ENCODE measurements at regions not wholly inside any gene's neighbourhood (a gene's known extent, or its start where the extent isn't known, plus 50 kb on each side); places are given as distances from the start of the nearest gene placed in this dataset.

DNA sequence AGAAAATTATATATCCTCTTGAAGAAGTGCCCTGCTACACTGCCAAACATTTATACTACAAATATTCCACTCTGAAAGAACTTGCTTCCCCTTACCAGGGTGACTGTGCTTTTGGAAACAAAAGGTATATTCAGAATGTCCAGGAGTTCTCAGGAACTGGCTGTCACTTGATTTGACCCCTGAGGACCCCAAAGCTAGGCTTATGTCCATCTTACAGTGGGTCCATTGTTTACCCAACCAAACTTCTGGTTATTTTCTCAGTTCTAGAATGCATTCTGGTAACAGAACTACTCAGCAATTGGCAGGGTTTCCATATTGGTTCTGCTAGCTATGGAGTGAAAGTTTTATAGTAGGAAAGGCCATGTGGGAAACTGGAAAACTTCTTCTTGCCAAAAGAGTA lies 207.1 kb upstream of the KCTD3 start:
- H3K4me3 ChIP-seq (ENCODE audit: low read depth, low read length), result no peak overlapping the region
- no peaks in the 10 kb centered on the region for H3K36me3 ChIP-seq (ENCODE audit: control insufficient read depth, insufficient read depth, low read length)
- DNase-seq (ENCODE audit: low read depth), result no peak
- no peak for FAIRE-seq
- H3K27me3 ChIP-seq (ENCODE audit: control insufficient read depth, insufficient read depth, low read length), result no peaks in the 10 kb centered on the region
- TF ChIP-seq, protein P1, sequence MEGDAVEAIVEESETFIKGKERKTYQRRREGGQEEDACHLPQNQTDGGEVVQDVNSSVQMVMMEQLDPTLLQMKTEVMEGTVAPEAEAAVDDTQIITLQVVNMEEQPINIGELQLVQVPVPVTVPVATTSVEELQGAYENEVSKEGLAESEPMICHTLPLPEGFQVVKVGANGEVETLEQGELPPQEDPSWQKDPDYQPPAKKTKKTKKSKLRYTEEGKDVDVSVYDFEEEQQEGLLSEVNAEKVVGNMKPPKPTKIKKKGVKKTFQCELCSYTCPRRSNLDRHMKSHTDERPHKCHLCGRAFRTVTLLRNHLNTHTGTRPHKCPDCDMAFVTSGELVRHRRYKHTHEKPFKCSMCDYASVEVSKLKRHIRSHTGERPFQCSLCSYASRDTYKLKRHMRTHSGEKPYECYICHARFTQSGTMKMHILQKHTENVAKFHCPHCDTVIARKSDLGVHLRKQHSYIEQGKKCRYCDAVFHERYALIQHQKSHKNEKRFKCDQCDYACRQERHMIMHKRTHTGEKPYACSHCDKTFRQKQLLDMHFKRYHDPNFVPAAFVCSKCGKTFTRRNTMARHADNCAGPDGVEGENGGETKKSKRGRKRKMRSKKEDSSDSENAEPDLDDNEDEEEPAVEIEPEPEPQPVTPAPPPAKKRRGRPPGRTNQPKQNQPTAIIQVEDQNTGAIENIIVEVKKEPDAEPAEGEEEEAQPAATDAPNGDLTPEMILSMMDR (IDR thresholded peaks at IDR 0.05; ENCODE audit: insufficient read depth, low read length, severe bottlenecking), result no peak

DNA sequence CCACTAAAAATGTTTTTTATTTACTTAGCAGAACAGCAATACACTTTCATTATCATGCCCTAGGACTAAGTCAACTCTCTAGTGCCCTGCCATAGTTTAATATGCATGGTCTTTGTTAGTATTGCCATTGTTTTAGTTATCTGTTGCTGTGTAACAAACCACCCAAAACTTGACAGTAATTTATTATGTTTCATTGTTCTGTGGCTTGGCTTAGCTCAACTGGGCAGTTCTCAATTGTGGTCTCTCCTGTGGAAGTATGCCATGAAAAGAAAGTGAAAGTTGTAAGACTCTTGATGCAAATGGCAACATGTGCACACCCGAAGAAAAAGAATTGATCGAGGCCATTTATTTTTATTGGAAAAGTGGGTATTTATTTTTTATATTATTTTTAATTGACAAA lies 206.3 kb upstream of the KCTD3 start:
- H3K27me3 ChIP-seq (ENCODE audit: control insufficient read depth, insufficient read depth, low read length), result no peaks in the 10 kb centered on the region

DNA sequence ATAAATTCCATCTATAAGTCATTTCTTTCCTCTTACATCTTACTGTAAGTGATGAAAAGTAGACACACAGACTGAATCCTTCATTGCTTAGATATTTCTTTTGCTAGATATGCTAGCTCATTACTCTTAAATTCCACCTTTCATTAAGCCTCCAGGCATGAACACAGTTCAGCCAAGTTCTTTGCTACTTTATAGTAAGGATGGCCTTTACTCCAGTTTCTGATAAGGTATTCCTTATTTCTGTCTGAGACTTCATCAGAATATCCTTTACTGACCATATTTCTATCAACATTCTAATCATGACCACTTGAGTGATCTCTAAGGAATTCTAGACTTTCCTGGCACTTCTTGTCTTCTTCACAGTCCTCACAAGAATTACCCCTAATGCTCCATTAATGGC lies 191.7 kb upstream of the KCTD3 start:
- no peak for DNase-seq (ENCODE audit: low read depth)
- TF ChIP-seq, protein P1 (IDR thresholded peaks at IDR 0.05; ENCODE audit: insufficient read depth, low read length, severe bottlenecking), result no peak
- Histone ChIP-seq H3K4me3 (ENCODE audit: low read depth, low read length) (no peak overlapping the region), H3K36me3 (ENCODE audit: control insufficient read depth, insufficient read depth, low read length) (no peaks in the 10 kb centered on the region), H3K27me3 (ENCODE audit: control insufficient read depth, insufficient read depth, low read length) (no peaks in the 10 kb centered on the region)
- FAIRE-seq, result no peak

More for the DNA sequence above, 206.3 kb upstream of the KCTD3 start:
- DNase-seq (ENCODE audit: low read depth), result no peak
- TF ChIP-seq, protein P1 (IDR thresholded peaks at IDR 0.05; ENCODE audit: insufficient read depth, low read length, severe bottlenecking), result no peak
- Histone ChIP-seq H3K4me3 (ENCODE audit: low read depth, low read length) (no peak overlapping the region), H3K36me3 (ENCODE audit: control insufficient read depth, insufficient read depth, low read length) (no peaks in the 10 kb centered on the region)
- FAIRE-seq, result no peak

DNA sequence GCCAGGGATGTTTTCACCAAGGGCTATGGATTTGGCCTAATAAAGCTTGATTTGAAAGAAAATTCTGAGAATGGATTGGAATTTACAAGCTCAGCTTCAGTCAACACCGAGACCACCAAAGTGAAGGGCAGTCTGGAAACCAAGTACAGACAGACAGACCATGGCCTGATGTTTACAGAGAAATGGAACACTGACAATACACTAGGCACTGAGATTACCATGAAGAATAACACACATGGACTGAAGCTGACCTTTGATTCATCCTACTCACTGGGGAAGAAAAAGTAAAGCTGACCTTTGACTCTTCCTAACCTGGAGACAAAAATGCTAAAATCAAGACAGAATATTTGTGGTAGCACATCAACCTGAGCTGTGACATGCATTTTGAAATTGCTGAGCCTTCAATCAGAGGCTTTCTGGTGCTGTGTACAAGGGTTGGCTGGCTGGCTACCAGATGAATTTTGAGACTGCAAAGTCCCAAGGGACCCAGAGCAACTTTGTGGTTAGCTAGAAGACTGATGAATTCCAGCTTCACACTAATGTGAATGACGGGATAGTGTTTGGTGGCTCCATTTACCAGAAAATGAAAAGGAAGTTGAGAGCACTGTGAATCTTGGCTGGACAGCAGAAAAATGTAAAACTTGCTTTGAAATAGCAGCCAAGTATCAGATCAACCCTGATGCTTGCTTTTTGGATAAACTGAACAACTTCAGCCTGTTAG lies 190.4 kb upstream of the KCTD3 start:
- H3K27me3 ChIP-seq (ENCODE audit: control insufficient read depth, insufficient read depth, low read length), result no peaks in the 10 kb centered on the region
- FAIRE-seq (peak; percentile 7), DNase-seq (ENCODE audit: low read depth) (no peak)
- no peak overlapping the region for H3K4me3 ChIP-seq (ENCODE audit: low read depth, low read length)
- TF ChIP-seq, protein P1 (IDR thresholded peaks at IDR 0.05; ENCODE audit: insufficient read depth, low read length, severe bottlenecking), result no peak
- H3K36me3 ChIP-seq (ENCODE audit: control insufficient read depth, insufficient read depth, low read length), result no peaks in the 10 kb centered on the region

DNA sequence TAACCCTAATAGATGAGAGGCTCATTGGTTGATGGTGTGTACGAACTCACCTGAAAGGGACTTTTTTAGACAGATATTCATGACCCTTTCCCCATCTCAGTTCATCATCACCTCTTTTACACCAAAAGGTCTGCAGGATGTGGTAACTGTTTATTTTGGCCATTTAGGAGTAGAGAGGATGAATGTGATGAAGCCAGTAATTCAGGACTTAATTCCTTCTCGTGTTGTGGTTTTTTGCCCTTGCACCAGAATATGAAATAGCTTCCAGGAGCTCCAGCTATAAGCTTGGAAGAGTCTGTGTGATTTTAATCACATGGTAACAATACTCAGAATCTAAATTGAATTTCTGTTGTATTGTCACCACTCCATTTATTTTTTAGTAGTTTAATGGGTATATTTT lies 189.4 kb upstream of the KCTD3 start:
- FAIRE-seq, result no peak
- no peak overlapping the region for H3K4me3 ChIP-seq (ENCODE audit: low read depth, low read length)
- TF ChIP-seq, protein P1 (IDR thresholded peaks at IDR 0.05; ENCODE audit: insufficient read depth, low read length, severe bottlenecking), result no peak
- no peaks in the 10 kb centered on the region for H3K27me3 ChIP-seq (ENCODE audit: control insufficient read depth, insufficient read depth, low read length)
- no peaks in the 10 kb centered on the region for H3K36me3 ChIP-seq (ENCODE audit: control insufficient read depth, insufficient read depth, low read length)
- DNase-seq (ENCODE audit: low read depth), result no peak

DNA sequence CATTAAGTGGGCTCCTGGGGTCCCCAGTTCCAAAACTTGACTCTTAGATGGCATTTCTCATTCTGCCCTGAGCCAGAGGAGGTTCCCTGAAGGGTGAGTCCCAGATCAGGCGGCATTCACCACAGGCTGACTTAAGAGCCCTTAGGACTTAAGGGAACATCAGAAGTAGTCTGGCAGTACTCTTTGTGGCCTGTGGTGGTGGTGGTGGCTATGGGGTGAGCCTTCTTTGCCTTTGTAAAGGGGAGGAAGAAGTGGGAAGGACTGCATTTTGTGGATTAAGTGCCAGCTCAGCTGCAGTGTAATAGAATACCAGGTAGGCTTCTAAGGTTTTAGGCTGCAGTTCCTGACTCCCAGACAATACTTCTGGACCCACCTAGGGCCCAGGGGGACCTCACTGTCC lies 186.5 kb upstream of the KCTD3 start:
- no peaks in the 10 kb centered on the region for H3K36me3 ChIP-seq (ENCODE audit: control insufficient read depth, insufficient read depth, low read length)
- no peaks in the 10 kb centered on the region for H3K27me3 ChIP-seq (ENCODE audit: control insufficient read depth, insufficient read depth, low read length)
- FAIRE-seq, result no peak
- TF ChIP-seq, protein P1 (IDR thresholded peaks at IDR 0.05; ENCODE audit: insufficient read depth, low read length, severe bottlenecking), result no peak
- no peak for DNase-seq (ENCODE audit: low read depth)
- no peak overlapping the region for H3K4me3 ChIP-seq (ENCODE audit: low read depth, low read length)

Measured in bronchial epithelial cell (primary cell).